SK-N-SH treated with all-trans-retinoic acid at 6 μM for 48 hours (cell line): ENCODE measurements at regions not wholly inside any gene's neighbourhood (a gene's known extent, or its start where the extent isn't known, plus 50 kb on each side); places are given as distances from the start of the nearest gene placed in this dataset.

Experiments
- ARNTL ChIP-seq: fragments of 450-650 bp; formaldehyde crosslinking; IDR thresholded peaks from 2 replicates; pipeline ENCODE4 v1.5.0; 2020; ENCODE audit warnings: low read depth, mild to moderate bottlenecking, moderate library complexity, borderline replicate concordance
- CSRNP3 ChIP-seq: fragments of 250-450 bp; sonication (Bioruptor Pico); IDR thresholded peaks from 2 replicates; pipeline ENCODE4 v1.5.1; 2021; ENCODE audit warnings: mild to moderate bottlenecking, moderate library complexity
- ISL1 ChIP-seq: fragments of 250-450 bp; sonication (Bioruptor Pico); IDR thresholded peaks from 2 replicates; pipeline ENCODE4 v2.1.2; 2022; ENCODE audit warnings: mild to moderate bottlenecking, moderate library complexity
- PATZ1 ChIP-seq: fragments of 250-450 bp; sonication (Bioruptor Pico); IDR thresholded peaks from 2 replicates; pipeline ENCODE4 v1.8.0; 2020; ENCODE audit warnings: mild to moderate bottlenecking, moderate library complexity, borderline replicate concordance
- RARB ChIP-seq: fragments of 250-450 bp; sonication (Bioruptor Pico); IDR thresholded peaks from 2 replicates; pipeline ENCODE4 v1.8.0; 2021; ENCODE audit warnings: mild to moderate bottlenecking, moderate library complexity
- SNAI2 ChIP-seq: fragments of 250-450 bp; sonication (Bioruptor Pico); IDR thresholded peaks from 2 replicates; pipeline ENCODE4 v1.5.0; 2020; ENCODE audit warnings: mild to moderate bottlenecking, moderate library complexity
- TOX ChIP-seq: fragments of 250-450 bp; sonication (Bioruptor Pico); IDR thresholded peaks from 2 replicates; pipeline ENCODE4 v1.8.0; 2021; ENCODE audit warnings: mild to moderate bottlenecking, moderate library complexity, borderline replicate concordance
- ZC3H10 ChIP-seq: fragments of 250-450 bp; sonication (Bioruptor Pico); IDR thresholded peaks from 2 replicates; pipeline ENCODE4 v1.5.1; 2021; ENCODE audit warnings: mild to moderate bottlenecking, moderate library complexity
- ZNF565 ChIP-seq: fragments of 450-650 bp; formaldehyde crosslinking; conservative IDR thresholded peaks from 2 replicates; pipeline ENCODE4 v1.5.0; 2020; ENCODE audit warnings: low read depth, mild to moderate bottlenecking, moderate library complexity
- ZNF70 ChIP-seq: fragments of 450-650 bp; formaldehyde crosslinking; IDR thresholded peaks from 2 replicates; pipeline ENCODE4 v1.5.0; 2020; ENCODE audit warnings: mild to moderate bottlenecking, moderate library complexity

- TF ChIP-seq ZNF565 (CRISPR knock-in tag) = no peak
- no peak for TF ChIP-seq CSRNP3 (CRISPR knock-in tag)
- TF ChIP-seq PATZ1 = no peak
- no peak for TF ChIP-seq TOX (CRISPR knock-in tag)
- TF ChIP-seq ARNTL (CRISPR knock-in tag) = no peak
- no peak for TF ChIP-seq SNAI2
- no peak for TF ChIP-seq ZNF70 (CRISPR knock-in tag)
- no peak for TF ChIP-seq RARB (CRISPR knock-in tag)
- TF ChIP-seq ZC3H10 (CRISPR knock-in tag) = no peak
- no peak for TF ChIP-seq ISL1 (CRISPR knock-in tag)
Observed at GRCh38 chr1:239718997-239719628, 332.7 kb downstream of the CHRM3 start.
